GM19438 (cell line): ENCODE measurements at regions not wholly inside any gene's neighbourhood (a gene's known extent, or its start where the extent isn't known, plus 50 kb on each side); places are given as distances from the start of the nearest gene placed in this dataset.

ENCODE experiments used
- ATAC-seq: cut with Tn5 transposase; IDR thresholded peaks from one replicate; pipeline ENCODE4 v1.9.1; 2021; ENCODE audit warnings: low read depth; ENCODE audit not compliant: unreplicated experiment

DNA sequence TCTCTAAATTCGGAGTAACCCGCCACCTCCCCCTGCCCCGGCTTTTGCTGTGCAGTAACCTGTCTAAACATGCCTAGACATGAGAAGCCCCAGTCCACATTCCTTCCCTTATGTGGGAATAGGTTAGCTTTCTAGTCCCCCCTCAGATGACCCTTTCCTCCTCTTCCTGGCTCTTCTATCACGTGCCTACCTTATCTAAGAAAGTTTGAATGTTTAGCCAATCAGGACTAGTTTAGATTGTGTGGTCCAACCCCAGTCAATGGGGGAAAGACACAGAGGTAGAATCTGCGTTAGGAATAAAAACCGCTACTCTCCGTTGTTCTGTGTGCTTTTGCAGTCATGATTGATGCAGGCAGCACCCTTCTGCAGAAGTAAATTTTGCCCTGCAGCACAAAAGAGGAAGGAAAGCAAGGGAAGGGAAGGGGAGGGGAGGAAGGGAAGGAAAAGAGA is 69.0 kb upstream of the CD93 start:
- no peak for ATAC-seq

GRCh38 chr20:23153696-23154341 is 67.7 kb upstream of the CD93 start:
- ATAC-seq = no peak

DNA sequence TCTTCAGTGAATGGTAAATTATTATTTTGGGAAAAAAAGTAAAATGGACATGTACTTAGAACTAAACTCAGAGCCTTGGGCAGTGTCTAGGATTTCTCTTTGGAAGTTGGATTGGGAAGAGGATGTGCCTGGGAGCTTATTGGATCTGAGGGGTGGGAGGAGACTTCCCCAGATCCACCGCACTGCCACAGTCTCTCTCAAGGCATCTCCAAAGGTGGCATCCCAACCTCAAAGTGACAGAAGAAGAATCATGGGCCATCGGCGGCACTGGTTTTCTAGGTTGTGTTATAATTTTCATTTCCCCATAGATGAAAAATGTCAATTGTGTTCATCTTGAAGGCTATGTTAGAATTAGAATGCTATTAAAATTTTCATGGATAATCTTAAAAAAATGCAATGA is 66.8 kb upstream of the CD93 start:
- no peak for ATAC-seq

DNA sequence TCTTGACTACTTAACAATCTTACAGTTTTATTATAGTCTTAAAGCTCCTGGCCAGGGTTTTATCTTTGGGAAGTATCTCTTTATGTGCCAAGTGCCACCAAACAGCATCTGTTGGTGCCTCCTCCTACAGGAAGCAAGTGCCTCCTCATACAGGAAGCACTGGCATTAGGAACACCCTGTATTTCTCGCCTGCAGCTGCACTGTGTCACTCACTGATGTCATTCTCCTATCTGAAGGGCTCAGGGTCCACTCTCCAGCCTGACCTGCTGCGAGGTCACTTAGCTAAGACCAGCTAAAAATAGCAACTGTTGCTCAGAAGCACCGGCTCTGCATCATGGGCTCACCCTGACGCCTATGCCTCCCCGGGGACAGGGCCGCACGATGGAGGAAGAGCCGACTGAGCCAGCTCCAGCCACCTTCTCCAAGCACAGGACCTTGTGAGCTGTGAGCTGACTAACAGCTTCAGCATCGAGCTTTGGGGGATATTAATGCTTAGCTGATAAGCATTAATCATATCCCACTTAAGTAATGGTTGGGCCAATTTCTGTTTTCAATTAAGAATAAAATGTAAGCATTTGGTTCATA is 66.3 kb upstream of the CD93 start:
- ATAC-seq = no peak

- no peak for ATAC-seq
Measured at GRCh38 chr20:23151885-23152284, 65.8 kb upstream of the CD93 start.

DNA sequence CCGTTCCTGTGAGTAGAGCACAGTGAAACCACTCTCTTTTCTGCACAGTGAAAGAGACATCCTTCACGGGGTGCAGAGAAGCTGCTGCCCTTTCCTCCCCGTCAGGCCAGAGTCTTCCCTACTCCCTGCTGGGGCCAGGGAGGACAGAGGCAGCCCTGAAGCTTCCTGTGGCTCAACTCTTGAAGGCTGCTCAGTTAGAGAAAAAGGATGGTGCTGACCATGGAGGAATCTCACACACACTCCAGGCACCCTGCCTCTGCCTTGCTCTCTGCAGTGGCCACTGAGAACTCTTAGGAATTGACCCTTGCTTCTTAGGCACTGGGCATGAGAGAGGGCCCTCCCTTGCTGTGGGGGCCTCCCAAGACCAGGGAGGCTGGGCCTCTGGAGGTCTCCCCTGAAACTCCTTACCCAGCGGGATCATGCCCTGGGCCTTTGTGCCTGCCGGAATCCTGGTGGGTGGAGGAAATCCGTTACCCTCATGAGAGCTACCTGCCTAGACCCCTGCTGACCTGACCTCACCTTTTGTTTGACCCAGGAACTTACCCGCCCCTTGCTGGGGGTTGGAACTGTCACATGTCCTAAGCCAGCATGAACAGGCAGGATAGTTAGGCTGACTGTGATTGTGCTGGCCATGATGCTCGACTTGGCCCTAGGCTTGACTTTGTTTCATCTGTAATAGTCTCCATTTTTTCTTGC is 65.0 kb upstream of the CD93 start:
- ATAC-seq = no peak

DNA sequence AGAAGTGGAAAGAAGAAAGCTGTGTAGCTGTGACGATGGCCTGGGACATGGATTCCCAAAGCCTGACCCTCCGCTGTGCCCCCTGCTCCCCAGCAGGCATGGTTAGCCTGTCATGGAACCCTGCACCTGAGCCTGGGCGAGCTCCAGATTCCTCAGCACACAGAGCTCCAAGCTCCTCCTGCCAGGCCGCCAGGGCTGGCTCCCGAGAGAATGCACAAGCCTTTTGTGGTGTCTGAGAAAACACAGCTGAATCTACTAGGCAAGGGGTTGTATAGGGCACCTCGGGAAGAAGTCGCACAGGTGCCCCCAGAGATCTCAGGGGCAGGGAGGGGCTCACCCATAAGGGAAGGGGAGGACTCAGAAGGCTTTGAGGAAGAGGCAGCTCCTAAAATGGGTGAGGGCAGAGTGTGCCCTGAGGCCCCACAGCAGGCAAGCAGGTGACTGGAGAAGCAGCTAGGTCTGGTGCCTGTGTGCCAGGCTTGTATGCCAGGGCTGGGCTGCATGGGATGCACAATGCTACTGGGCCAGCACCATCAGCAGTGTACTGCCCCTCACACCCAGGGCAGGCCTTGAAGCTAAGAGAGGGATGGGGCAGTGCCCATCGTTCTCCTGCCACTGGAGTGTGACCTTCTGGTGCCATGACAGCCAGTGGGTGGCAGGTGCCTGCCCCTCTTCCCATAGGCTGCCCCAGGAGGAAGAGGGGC is 64.3 kb upstream of the CD93 start:
- ATAC-seq = no peak

- no peak for ATAC-seq
Measured at GRCh38 chr20:23149623-23150279, 63.6 kb upstream of the CD93 start.

DNA sequence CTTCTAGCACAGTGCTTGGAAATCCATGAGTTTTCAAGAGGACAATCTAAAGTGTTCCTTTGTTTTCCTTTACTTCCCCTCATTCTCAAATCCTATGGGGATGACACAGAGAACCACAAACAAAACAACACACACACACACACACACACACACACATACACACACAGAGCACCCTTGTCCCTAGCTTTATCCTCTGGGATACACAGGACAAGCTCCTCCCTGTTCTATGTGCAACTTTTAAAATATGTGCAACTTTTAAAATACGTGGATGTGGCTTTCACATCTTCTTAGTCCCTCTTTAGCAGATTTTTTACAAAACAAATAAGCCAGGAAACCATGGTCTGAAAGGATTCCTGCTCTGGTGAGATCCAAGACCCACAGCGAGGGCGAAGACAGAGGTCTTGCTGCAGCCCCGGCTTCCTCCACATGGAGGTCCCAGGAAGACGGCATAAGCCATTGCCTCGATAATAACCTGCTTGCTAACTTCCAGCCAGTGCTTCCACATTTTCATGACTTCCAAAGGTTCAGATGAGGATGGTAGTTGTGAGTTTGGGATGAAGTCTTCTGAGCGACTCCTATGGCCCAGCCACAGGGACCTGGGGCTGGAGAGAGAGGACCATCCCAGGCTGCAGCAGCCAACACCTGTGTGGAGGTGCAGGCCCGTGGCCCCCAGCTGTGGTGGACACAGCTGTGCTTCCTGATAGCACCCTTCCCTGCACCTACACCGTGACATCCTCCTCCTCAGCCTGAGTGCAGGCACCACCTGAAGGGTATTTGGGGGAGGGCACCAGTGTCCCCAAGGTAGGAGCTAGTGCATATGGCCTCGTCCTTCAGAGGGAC is 62.8 kb upstream of the CD93 start:
- ATAC-seq = no peak

DNA sequence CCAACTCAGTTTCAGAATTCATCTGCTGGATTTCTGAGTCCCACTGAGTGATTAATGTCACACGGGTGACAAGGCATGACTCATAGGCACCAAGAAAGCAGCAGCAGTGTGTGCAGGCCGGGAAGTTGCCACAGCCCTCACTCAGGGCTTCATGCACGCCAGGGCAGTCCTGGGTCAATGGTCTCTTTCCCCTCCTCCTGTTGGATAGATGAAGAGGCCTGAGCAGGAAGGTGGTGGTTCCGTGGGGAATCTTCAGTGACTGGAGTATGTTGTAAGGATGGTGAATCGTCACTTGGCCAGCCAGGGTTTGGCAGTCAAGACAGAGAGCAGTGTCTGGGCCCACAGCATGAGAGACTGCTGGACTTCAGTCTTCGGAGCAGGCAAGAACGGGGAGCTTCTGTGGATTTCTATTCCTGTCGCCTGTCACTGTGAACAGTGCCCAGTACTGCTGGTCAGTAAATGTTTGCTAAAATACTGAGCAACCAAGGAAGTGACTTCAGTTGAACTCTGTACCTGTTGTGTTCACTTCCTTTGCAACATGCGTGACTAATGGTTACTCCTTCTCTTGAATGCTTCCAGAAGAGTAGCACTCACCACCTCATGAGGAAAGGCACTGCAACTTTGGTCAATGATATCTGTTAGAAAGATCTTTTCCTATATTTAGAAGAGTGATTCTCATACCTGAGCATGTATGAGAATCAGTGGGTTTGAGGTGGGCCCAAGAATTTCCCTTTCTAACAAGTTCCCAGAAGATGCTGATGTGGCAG is 62.0 kb upstream of the CD93 start:
- ATAC-seq = no peak

DNA sequence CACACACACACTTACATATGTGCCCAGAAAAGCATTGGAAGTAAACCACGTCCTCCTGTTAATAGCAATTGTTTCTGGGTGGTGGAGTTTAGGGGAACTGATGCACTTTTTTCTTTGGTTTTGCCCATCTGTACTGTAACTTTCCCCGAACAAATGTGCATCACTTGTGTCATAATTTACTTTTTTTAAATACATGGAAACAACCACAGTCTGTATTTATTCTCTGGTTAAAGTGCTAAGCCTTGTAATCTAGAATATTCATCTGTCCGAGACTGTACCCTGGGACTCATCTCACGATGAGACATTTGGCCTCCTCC is 61.5 kb upstream of the CD93 start:
- ATAC-seq = no peak

GRCh38 chr20:23146857-23147637 is 60.9 kb upstream of the CD93 start:
- no peak for ATAC-seq

DNA sequence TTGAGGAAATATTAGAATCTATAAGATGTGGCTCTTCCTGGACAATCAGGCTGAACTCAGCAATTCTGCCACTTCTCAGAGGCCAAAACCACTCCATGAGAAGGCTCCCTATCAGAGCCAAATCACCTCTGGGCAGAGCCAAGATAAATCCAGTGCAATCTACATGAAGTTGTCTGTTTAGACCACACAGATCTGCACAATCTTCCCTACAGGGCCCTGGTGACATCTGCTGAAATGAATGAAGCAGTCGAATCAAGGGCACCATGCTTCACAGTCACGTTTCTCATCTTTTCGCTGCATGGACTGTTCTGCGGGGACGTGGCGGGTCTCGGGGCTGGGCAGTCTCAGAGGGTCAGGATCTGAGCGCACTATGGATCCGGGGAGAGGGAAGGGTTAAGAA is 60.1 kb upstream of the CD93 start:
- ATAC-seq = no peak

DNA sequence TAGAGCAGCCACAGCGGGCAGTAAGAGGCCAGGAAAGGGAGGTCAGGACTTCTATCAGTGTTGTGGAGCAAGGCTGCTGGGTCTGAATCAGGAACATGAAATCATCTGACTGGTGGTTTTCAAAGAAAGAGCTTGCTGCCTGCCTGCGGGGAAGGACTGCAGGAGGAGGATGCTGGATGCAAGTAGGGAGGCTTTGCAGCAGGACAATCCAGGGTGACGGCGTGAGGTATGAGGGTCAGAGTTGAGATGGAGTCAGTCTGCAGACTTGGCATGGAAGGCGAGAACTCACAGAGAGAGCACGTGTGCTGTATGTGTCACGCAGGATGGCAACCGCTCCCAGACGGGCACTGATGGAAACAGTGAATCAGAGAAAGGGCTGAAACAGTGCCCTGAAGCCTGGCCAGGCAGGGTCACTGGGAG is 59.2 kb upstream of the CD93 start:
- no peak for ATAC-seq

- no peak for ATAC-seq
Measured at GRCh38 chr20:23144856-23145255, 58.7 kb upstream of the CD93 start.

DNA sequence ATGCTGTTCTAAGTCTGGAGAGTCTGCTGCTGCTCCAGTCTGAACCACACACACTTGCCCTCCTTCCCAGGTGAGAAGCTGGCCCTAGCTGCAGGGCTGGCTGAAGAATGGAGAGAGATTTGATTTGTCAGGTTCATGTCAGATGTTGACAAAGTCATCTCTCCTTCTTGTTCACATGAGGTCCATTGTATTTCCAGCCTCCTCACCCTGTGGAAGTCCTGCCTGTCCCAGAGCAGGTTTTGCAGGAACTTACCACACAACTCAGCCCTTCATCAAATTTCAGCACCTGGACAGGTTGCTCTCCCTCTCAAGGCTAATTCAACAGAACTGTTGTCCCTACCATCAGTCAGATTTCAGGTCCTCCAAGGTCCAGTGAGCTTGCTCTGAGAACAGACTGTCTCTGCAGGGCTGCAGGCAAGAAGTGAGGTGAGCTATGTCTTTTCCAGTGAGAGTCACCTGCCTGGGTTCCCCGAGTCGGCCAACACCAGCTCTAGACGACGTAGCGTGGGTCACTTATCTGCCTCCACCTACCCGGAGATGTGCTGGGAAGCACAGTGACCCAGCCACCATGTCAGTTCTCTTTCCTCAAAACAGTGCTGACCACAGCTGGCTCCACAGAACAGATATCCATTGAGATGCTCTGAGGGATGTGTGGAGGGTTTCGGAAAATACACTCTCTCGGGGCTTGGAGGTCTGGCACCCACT is 58.0 kb upstream of the CD93 start:
- ATAC-seq = no peak

DNA sequence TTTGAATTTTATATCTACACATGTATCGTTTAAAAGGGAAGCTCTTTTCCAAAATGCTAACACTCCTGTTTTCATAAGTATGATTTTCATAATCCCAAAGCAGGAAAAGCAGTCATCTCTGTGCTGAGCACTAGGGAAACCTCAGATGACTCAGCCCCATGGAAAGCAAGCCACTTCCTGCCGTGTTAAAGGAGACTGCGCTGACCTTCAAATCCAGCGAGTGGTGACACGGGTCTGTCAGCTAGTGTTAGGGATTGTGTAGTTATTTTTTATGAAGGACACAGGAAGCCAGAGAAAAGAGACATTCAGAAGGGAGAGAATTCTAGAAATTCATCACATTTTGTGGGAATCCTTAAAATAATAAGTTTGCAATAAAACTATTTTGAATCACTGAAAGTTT is 57.0 kb upstream of the CD93 start:
- ATAC-seq = no peak
